ENCODE measurements at regions not wholly inside any gene's neighbourhood (a gene's known extent, or its start where the extent isn't known, plus 50 kb on each side); places are given as distances from the start of the nearest gene placed in this dataset.

DNA sequence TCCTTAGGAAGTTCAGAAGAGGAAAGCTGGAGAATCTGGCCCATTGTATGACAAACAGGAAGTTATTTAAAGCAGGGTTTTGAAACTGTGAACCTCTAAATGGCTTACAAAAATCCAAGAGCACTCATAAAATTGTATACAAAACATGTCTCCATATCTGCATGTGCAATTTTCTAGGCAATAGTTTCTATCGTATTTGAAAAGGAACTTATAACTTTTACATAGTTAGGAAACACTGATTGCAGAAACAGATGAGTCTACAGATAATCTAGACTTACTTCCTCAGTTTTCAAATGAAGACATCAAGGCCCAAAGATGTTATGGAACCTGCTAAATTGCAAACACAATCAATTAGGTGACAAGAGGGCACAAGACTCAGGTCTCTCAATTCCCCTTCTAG is 53.3 kb upstream of the ETV6 start:
- TF ChIP-seq CTCF (IDR thresholded peaks at IDR 0.05) (no peak), POLR2A (IDR thresholded peaks at IDR 0.05) (no peak)

Data from vagina (tissue), 2 donors.